C4-2B (cell line): ENCODE measurements at regions not wholly inside any gene's neighbourhood (a gene's known extent, or its start where the extent isn't known, plus 50 kb on each side); places are given as distances from the start of the nearest gene placed in this dataset.

ENCODE experiments used
- CTCF ChIP-seq: fragments of 450-650 bp; conservative IDR thresholded peaks from 2 replicates; pipeline ENCODE4 v1.5.1; 2017; ENCODE audit warnings: mild to moderate bottlenecking
- ZFX ChIP-seq: fragments of 450-650 bp; IDR thresholded peaks from 2 replicates; pipeline ENCODE4 v1.6.1; 2017

DNA sequence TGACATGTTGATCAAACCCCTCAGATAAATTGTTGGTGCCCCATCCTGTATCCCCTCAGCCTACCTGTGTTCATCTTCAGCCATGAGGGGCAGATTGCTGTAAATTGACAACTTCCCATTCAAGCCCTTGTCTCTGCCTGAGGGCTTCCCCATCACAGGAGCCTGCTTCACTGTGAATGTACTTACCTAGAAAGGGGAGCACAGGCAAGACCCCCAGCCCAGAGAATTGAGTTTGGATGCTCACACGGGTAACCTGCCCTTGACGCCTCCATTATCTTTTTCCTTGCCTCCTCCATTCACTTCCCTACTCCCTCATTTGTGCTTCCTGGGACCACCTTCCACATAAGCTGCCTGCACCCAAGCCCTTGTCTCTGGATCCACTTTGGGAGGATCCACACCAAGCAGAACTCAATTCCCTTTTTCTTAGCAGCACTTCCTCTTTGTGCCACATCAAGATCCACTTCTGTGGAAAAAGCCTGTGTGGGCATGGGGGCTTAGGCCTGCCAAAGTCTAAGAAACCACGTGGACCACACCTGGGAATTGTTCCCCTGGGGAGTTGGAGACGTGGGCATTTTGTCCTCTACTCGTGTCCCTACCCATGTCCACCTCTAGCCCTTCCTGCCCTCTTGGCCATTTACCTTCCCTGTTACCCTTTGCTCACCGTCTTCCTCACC is 103.4 kb upstream of the FOXA2 start:
- TF ChIP-seq CTCF = no peak
- no peak for TF ChIP-seq ZFX
